ENCODE measurements at regions not wholly inside any gene's neighbourhood (a gene's known extent, or its start where the extent isn't known, plus 50 kb on each side); places are given as distances from the start of the nearest gene placed in this dataset.

GRCh38 chr3:187822402-187822801 is 77.1 kb upstream of the BCL6 start:
- DNase-seq (ENCODE audit: low spot score): no peak

GRCh38 chr3:187823746-187824145 is 78.5 kb upstream of the BCL6 start:
- no peak for DNase-seq (ENCODE audit: low spot score)

DNA sequence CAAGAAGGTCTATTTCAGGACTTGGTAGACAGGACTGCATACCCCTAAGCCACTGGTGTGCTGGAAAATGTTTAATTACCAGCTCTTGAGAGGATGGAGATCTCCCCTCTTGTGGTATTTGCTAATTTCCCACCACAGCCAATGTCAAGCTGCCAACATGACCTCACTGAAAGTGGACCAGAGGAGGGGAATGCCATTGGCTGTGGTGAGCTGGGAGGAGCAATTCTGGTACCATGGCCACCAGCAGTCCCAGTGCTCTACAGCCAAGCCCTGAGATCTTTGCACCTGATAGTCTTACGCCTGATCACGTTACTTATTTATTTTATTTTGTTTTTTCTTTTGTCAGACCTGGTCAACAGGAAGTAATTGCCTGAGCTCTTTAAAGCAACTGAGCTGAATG is 82.5 kb upstream of the BCL6 start:
- DNase-seq (ENCODE audit: low spot score): no peak

- no peak for DNase-seq (ENCODE audit: low spot score)
Observed at GRCh38 chr3:187828579-187829452, 83.5 kb upstream of the BCL6 start.

GRCh38 chr3:187830181-187830580 is 84.9 kb upstream of the BCL6 start:
- no peak for DNase-seq (ENCODE audit: low spot score)

- DNase-seq (ENCODE audit: low spot score): no peak
Observed at GRCh38 chr3:187831125-187832051, 86.1 kb upstream of the BCL6 start.

- DNase-seq (ENCODE audit: low spot score): no peak
Observed at GRCh38 chr3:187832202-187832601, 86.9 kb upstream of the BCL6 start.

DNA sequence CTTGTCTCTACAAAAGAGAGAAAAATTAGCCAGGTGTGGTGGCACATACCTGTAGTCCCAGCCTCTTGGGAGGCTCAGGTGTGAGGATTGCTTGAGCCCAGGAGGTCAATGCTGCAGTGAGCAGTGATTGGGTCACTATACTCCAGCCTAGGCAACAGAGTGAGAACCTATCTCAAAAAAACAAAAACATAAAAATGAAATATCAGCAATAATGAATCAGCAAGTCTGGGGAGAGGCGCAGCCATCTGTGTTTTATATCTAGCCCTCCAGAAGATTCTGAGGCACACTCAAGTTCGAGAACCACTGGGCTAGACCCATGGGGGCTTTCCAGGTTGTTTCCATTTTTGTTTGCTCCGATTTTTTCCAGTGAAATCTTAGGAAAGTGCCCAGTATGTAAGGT is 88.1 kb upstream of the BCL6 start:
- no peak for DNase-seq (ENCODE audit: low spot score)

DNA sequence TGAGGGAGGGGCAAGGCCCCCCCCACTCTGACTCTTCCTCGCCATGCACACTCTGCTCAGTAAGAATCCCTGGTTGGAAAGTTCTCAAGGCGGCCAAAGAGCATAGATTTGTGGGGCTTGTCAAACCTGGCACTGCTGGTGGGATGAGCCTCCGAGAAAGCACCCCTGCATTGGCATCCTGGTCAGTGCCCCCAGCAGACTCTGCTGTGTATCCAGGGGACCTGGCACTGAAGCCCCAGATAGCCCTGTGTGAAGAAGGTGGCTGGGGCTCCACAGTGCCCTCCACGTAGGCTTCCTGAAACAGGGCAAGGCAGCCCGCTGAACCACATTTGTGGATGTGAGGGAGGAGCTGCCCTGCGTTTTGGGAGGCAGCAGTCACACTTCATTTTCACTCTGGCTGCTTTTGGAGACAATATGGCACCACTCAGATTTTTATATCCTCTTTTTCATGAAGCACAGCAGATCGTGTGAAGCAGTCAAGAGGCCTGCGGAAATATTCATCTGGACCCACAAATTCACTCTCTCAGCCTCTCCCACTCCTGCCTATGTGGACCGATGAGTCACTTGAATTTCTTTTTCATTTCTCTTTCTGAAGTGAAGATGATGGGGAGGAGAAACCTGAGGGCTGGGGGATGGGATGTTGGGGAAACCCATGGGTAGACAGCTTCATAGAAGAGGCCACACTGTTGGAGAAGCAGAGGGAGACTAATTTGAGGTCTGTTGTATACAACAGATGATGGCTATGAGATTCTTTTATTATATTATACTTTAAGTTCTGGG is 88.7 kb upstream of the BCL6 start:
- no peak for DNase-seq (ENCODE audit: low spot score)

GRCh38 chr3:187836823-187837770 is 91.8 kb upstream of the BCL6 start:
- no peak for DNase-seq (ENCODE audit: low spot score)

- no peak for DNase-seq (ENCODE audit: low spot score)
Observed at GRCh38 chr3:187838016-187838540, 92.8 kb upstream of the BCL6 start.

DNA sequence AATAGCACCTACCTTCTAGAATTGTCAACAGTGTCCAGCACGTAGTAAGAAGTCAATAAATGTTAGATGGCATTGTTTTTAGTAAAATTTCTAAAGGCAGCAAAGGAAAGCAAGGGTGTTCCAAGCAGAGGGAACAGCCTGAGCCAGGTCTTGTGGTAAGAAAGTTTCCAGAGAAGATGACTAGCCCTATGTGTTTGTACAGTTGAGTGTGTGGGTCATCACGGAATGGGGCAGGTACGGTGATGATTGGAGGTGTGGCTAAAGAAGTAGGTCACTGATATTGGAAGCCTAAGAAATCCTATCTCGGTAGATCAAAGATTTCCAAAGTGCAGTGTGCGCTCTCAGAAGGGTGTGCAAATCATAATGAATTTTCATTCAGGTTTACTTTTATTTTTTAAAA is 94.2 kb upstream of the BCL6 start:
- DNase-seq (ENCODE audit: low spot score): no peak

DNA sequence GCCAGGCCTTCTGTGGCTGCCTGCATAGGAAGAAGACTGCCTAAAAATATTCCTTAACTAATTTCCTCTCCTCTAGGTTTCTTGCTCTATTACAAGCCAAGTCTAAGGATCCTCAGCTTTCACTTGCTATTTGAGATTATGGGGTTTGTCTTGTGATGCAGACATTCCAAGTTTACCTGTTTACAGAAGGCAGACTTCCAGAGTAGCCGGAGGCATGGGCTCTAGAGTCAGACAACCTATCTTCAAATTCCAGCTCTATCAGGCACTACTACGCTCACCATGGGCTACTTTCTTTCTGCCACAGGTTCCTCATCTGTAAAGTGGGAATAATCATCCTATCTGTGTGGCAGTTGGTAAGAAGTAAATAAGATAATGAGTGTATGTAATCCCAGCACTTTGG is 95.6 kb upstream of the BCL6 start:
- no peak for DNase-seq (ENCODE audit: low spot score)

GRCh38 chr3:187841560-187841959 is 96.3 kb upstream of the BCL6 start:
- no peak for DNase-seq (ENCODE audit: low spot score)

DNA sequence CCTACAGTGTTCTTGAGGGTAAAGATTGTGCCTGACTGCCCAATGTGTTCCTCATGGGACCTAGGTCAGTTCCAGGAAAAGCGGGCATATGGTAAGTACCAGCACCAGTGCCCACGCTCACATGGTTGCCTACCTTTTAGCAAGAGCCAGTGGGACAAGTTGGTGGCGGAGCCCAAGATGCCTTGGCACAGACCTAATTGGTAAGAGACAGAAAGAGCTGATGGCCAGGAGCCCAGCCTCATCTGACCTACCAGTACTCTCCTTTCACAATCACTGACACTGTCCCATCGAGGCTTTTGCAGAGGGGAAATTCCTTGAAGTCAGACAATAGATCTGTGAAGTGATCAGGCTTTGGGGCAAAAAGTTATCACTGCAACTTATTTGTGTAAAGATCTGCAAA is 98.4 kb upstream of the BCL6 start:
- no peak for DNase-seq (ENCODE audit: low spot score)

DNA sequence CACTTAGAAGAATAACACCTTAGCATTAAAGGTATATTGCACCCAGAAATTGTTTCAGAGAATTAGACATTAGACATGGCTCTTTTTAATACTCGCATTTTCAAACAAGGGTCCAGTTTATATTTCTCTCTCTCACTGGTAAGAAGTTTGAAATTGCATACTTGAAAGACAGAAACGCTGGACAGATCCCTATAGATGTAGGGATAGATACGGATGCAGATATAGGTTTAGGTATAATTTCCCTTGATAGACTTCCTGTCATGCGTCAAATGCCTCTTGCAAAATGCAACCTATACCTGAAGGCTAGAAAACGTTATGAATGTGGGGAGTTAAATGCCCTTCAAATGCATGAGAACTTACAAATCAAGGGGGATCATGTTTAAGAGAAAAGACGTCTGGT is 99.4 kb upstream of the BCL6 start:
- DNase-seq (ENCODE audit: low spot score): no peak

DNA sequence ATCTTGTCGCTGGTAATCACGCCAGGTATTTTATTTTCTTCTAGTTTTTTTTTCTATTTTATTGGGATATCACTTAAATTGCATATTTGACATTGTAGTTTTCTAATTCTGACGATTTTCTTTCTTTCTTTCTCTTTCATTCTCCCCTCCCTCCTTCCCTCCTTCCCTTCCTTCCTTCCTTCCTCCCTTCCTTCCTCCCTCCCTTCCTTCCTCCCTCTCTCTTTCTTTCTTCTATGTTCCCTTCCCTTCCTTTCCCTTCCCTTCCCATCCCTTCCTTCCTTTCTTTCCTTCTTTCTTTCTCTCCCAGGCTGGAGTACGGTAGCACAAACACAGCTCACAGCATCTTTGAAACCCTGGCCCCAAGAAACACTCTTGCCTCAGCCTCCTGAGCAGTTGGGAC is 100.6 kb upstream of the BCL6 start:
- DNase-seq (ENCODE audit: low spot score): no peak

GRCh38 chr3:187848401-187848800 is 103.1 kb upstream of the BCL6 start:
- DNase-seq (ENCODE audit: low spot score): no peak

DNA sequence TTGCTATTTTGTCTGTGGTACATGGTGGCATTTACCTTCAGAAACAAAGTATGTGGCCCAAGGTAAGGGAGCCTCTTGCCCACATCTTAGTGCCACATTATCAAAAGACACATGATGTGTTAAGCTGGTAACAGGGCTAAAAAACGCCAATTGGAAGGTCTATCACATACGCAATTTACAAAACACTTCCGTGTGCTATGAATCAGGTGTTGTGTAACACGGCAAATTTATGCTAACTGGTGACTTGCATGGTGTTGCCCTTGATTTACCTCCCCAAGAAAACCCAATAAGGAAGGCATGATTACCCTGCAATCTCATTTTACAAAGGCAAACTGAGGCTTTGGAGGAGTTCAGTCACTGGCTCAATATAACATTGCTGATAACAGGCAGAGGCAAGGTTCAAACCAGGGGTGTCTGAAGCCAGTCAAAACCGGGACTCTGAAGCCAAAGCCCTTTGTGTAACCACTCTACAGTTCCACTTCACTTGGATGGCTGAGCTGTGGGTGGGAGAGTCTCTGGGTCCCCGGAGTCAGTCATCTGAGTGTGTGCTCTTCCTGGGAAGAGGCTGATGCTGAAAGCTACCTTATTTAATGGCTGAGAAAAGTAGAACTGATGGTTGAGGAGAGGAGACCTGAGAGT is 103.9 kb upstream of the BCL6 start:
- DNase-seq (ENCODE audit: low spot score): no peak
